HCT116 (cell line): ENCODE measurements at regions not wholly inside any gene's neighbourhood (a gene's known extent, or its start where the extent isn't known, plus 50 kb on each side); places are given as distances from the start of the nearest gene placed in this dataset.

Experiments used
- ATAC-seq: fragments of 200-7000 bp; cut with Tn5 transposase; 2 replicates; pipeline ENCODE4 v1.9.1; 2020; ENCODE audit warnings: mild to moderate bottlenecking, moderate library complexity
- BruUV-seq: library from RNA; stranded (reverse); fragments of 400-500 nt; replicated peaks from 2 replicates; lab custom pipeline; 2021; lab: Mats Ljungman, UMichigan
- CTCF ChIA-PET: fragments of 300-600 bp; sonication (Branson Sonifier 250); formaldehyde crosslinking; loops from one replicate; lab custom pipeline; 2021; ENCODE audit warnings: antibody characterized with exemption; lab: Charles Lee
- POLR2A ChIA-PET: fragments of 300-600, 350-600 bp; sonication (Branson Sonifier 250); formaldehyde crosslinking; loops from one replicate; lab custom pipeline; 2021; ENCODE audit warnings: antibody characterized with exemption; lab: Charles Lee
- RAD21 ChIA-PET, 2 experiments: fragments of 300-600 bp; sonication (Branson Sonifier 250); formaldehyde crosslinking; loops; one replicate each; lab custom pipeline; 2023; ENCODE audit warnings: low total read pairs in 2 of 2; ENCODE audit not compliant: uncharacterized antibody in 2 of 2, unreplicated experiment in 2 of 2, low non-redundant PET in 1 of 2; lab: Charles Lee
- DNase-seq: peaks from one replicate; pipeline ENCODE4 v3.0.0-alpha.2; 2010; ENCODE audit warnings: low read depth, low spot score
- H2AFZ ChIP-seq: fragments of 200-600 bp; shearing (Covaris generic), sonication (generic); 2 replicates; pipeline ENCODE4 v1.6.1; 2017; ENCODE audit warnings: low read depth, mixed run types, mixed read lengths, antibody characterized with exemption, low read length; ENCODE audit not compliant: poor library complexity, severe bottlenecking
- H3K27ac ChIP-seq: 2 replicates; pipeline ENCODE4 v1.5.1; 2012; ENCODE audit warnings: low read depth, low read length
- H3K27me3 ChIP-seq: fragments of 200-600 bp; sonication (generic); 2 replicates; pipeline ENCODE4 v1.6.1; 2016; ENCODE audit warnings: mixed run types, low read length, mixed read lengths; ENCODE audit not compliant: insufficient read depth
- H3K36me3 ChIP-seq, 2 experiments: fragments of 200-500 bp in 1 of 2; fragments of 200-600 bp in 1 of 2; sonication (Bioruptor generic) in 1 of 2; sonication (generic) in 1 of 2; 2 replicates each; pipeline versions ENCODE4 v1.5.1 to v1.6.1; 2014 to 2016; ENCODE audit warnings: low read length in 2 of 2, inconsistent platforms in 1 of 2, mixed read lengths in 1 of 2, mixed run types in 1 of 2; ENCODE audit not compliant: insufficient read depth in 2 of 2, control insufficient read depth in 1 of 2
- H3K4me1 ChIP-seq, 2 experiments: fragments of 200-600 bp in 1 of 2; sonication (generic) in 1 of 2; 2 replicates each; pipeline versions ENCODE4 v1.5.1 to v1.6.1; 2012 to 2017; ENCODE audit warnings: low read length in 2 of 2, inconsistent platforms in 1 of 2, mild to moderate bottlenecking in 1 of 2, mixed read lengths in 1 of 2, mixed run types in 1 of 2, moderate library complexity in 1 of 2; ENCODE audit not compliant: insufficient read depth in 2 of 2, control insufficient read depth in 1 of 2
- H3K4me2 ChIP-seq: fragments of 200-600 bp; sonication (generic); 2 replicates; pipeline ENCODE4 v1.6.1; 2017; ENCODE audit warnings: mixed run types, low read length, mixed read lengths
- H3K4me3 ChIP-seq, 2 experiments: fragments of 200-600 bp in 1 of 2; sonication (generic) in 1 of 2; replicated peaks in 1 of 2; 2 replicates each; pipeline ENCODE4 v1.5.1; 2011 to 2016; ENCODE audit warnings: low read length in 2 of 2, control low read depth in 1 of 2, low read depth in 1 of 2, mild to moderate bottlenecking in 1 of 2, mixed read lengths in 1 of 2, mixed run types in 1 of 2
- H3K79me2 ChIP-seq: fragments of 200-600 bp; sonication (generic); 2 replicates; pipeline ENCODE4 v1.6.1; 2017; ENCODE audit warnings: mild to moderate bottlenecking, mixed run types, low read length, moderate library complexity, mixed read lengths; ENCODE audit not compliant: insufficient read depth
- H3K9ac ChIP-seq: fragments of 200-600 bp; sonication (generic); 2 replicates; pipeline ENCODE4 v1.6.1; 2016; ENCODE audit warnings: low read length, mixed read lengths
- H3K9me2 ChIP-seq: fragments of 200-600 bp; sonication (generic), shearing (Covaris generic); 2 replicates; pipeline ENCODE4 v1.6.1; 2017; ENCODE audit warnings: mixed run types, mild to moderate bottlenecking, moderate library complexity; ENCODE audit not compliant: insufficient read depth
- H3K9me3 ChIP-seq, 2 experiments: fragments of 200-500 bp in 1 of 2; fragments of 200-600 bp in 1 of 2; sonication (Bioruptor generic) in 1 of 2; sonication (generic) in 1 of 2; 2 replicates each; pipeline ENCODE4 v1.6.1; 2014 to 2017; ENCODE audit warnings: low read length in 2 of 2, mixed read lengths in 2 of 2, inconsistent platforms in 1 of 2, low read depth in 1 of 2, mild to moderate bottlenecking in 1 of 2, mixed run types in 1 of 2, moderate library complexity in 1 of 2; ENCODE audit not compliant: control insufficient read depth in 1 of 2, insufficient read depth in 1 of 2
- H4K20me1 ChIP-seq: fragments of 200-600 bp; sonication (generic), shearing (Covaris generic); 2 replicates; pipeline ENCODE4 v1.6.1; 2017; ENCODE audit warnings: mixed run types, mild to moderate bottlenecking, moderate library complexity; ENCODE audit not compliant: insufficient read depth
- CBX3 ChIP-seq: IDR thresholded peaks from 2 replicates; pipeline ENCODE4 v1.6.1; 2012; ENCODE audit warnings: low read depth
- EGR1 ChIP-seq: IDR thresholded peaks from 2 replicates; pipeline ENCODE4 v1.6.1; 2012; ENCODE audit warnings: low read depth
- ELF1 ChIP-seq: IDR thresholded peaks from 2 replicates; pipeline ENCODE4 v1.6.1; 2012; ENCODE audit warnings: low read depth, borderline replicate concordance
- EZH2 ChIP-seq: fragments of 200-600 bp; sonication (generic); IDR thresholded peaks from 2 replicates; pipeline ENCODE4 v1.6.1; 2017; ENCODE audit warnings: antibody characterized with exemption, mixed run types
- EZH2phosphoT487 ChIP-seq: fragments of 200-600 bp; IDR thresholded peaks from 2 replicates; pipeline ENCODE4 v1.6.1; 2018; ENCODE audit warnings: antibody characterized with exemption, borderline replicate concordance
- FOSL1 ChIP-seq: IDR thresholded peaks from 2 replicates; pipeline ENCODE4 v1.6.1; 2012; ENCODE audit warnings: low read depth
- RAD21 ChIP-seq: IDR thresholded peaks from 2 replicates; pipeline ENCODE4 v1.6.1; 2012; ENCODE audit warnings: low read depth, mild to moderate bottlenecking
- SP1 ChIP-seq: IDR thresholded peaks from 2 replicates; pipeline ENCODE4 v1.6.1; 2012; ENCODE audit warnings: low read depth
- SRF ChIP-seq: IDR thresholded peaks from 2 replicates; pipeline ENCODE4 v1.6.1; 2012; ENCODE audit warnings: low read depth
- ZFX ChIP-seq: fragments of 450-650 bp; IDR thresholded peaks from 2 replicates; pipeline ENCODE4 v1.6.1; 2017
- intact Hi-C: fragments of 100-400 bp; cut with micrococcal nuclease; formaldehyde crosslinking; loops from 2 replicates; pipeline ENCODE4 v1.10.0; 2022
- TF ChIP-seq, protein P1 (sequence below): IDR thresholded peaks from 2 replicates; pipeline ENCODE4 v1.6.1; 2012; ENCODE audit warnings: low read depth
- TF ChIP-seq, protein P2 (sequence below): IDR thresholded peaks from 2 replicates; pipeline ENCODE4 v1.6.1; 2011; ENCODE audit warnings: mild to moderate bottlenecking, low read length, moderate library complexity; ENCODE audit not compliant: insufficient replicate concordance; ENCODE audit errors: extremely low read depth

DNA sequence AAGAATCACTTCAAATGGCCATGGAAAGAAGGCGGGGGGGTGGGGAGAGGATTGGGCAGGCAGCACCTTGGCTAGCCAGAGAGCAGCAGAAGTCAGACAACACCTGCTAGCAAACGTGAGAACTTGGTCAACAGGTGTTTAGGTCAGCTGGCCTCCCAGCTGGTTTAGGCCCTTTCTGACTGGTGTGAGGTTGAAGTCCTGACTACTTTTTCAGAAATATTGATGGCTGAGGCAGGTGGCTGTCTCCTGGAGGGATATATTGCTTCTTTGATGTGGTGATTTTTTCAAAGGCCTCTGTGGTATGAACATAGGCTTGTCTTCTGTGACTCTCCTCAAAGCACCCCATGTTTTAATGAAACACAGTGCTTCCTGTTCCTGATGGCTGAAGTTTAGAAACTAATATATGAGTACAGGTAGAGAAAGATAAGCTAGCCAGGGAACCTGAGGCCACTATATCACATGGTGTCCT is 238.2 kb upstream of the SSTR1 start:
- no TSS peak for BruUV-seq
- H3K9ac ChIP-seq: no peak overlapping the region
- DNase-seq: no peak
- ATAC-seq: no peak
- no peak overlapping the region for H3K4me2 ChIP-seq
- POLR2A ChIA-PET: no interaction called here
- no peak overlapping the region for H2AFZ ChIP-seq
- H3K4me3 ChIP-seq: no peak overlapping the region
- TF ChIP-seq, protein P1, sequence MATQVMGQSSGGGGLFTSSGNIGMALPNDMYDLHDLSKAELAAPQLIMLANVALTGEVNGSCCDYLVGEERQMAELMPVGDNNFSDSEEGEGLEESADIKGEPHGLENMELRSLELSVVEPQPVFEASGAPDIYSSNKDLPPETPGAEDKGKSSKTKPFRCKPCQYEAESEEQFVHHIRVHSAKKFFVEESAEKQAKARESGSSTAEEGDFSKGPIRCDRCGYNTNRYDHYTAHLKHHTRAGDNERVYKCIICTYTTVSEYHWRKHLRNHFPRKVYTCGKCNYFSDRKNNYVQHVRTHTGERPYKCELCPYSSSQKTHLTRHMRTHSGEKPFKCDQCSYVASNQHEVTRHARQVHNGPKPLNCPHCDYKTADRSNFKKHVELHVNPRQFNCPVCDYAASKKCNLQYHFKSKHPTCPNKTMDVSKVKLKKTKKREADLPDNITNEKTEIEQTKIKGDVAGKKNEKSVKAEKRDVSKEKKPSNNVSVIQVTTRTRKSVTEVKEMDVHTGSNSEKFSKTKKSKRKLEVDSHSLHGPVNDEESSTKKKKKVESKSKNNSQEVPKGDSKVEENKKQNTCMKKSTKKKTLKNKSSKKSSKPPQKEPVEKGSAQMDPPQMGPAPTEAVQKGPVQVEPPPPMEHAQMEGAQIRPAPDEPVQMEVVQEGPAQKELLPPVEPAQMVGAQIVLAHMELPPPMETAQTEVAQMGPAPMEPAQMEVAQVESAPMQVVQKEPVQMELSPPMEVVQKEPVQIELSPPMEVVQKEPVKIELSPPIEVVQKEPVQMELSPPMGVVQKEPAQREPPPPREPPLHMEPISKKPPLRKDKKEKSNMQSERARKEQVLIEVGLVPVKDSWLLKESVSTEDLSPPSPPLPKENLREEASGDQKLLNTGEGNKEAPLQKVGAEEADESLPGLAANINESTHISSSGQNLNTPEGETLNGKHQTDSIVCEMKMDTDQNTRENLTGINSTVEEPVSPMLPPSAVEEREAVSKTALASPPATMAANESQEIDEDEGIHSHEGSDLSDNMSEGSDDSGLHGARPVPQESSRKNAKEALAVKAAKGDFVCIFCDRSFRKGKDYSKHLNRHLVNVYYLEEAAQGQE: no peak
- TF ChIP-seq SP1 (no peak), EZH2 (no peak), ZFX (no peak), EGR1 (no peak)
- H3K27ac ChIP-seq: no peak overlapping the region
- intact Hi-C loops: no loop called here
- RAD21 ChIA-PET: no interaction called here
- no peaks in the 10 kb centered on the region for H3K4me1 ChIP-seq
- no peaks in the 10 kb centered on the region for H3K9me3 ChIP-seq
- no peaks in the 10 kb centered on the region for H3K36me3 ChIP-seq
- H4K20me1 ChIP-seq: no peaks in the 10 kb centered on the region
- CTCF ChIA-PET: no interaction called here
- no peaks in the 10 kb centered on the region for H3K27me3 ChIP-seq
- H3K79me2 ChIP-seq: no peaks in the 10 kb centered on the region
- H3K9me2 ChIP-seq: no peaks in the 10 kb centered on the region

DNA sequence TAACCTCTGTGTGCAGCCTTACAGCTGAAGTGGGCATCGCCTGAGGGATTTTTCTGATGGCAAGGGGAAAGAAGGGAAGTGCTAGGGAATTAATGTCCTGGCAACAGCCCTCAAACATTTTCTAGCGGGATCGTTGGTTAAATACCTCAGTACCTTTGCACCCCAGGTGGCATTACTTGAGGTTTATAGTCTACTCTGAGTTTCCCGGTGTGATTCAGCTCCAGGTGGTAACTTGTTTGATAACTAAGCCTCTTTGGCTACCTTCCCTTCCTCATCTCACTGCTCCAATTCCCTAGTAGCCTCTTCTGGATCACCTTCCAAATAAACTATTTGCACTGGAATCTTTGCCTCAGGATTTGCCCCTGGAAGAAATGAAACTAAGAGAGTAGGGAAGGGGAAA is 237.0 kb upstream of the SSTR1 start:
- Histone ChIP-seq H3K27ac (no peak overlapping the region), H3K36me3 (no peaks in the 10 kb centered on the region), H2AFZ (no peak overlapping the region), H3K4me1 (no peaks in the 10 kb centered on the region), H3K4me3 (no peak overlapping the region), H3K4me2 (no peak overlapping the region), H4K20me1 (no peaks in the 10 kb centered on the region), H3K79me2 (no peaks in the 10 kb centered on the region), H3K27me3 (no peaks in the 10 kb centered on the region), H3K9me2 (no peaks in the 10 kb centered on the region), H3K9ac (no peak overlapping the region), H3K9me3 (no peaks in the 10 kb centered on the region)
- no peak for DNase-seq
- intact Hi-C loops: no loop called here
- no TSS peak for BruUV-seq
- ChIA-PET CTCF (no interaction called here), RAD21 (no interaction called here), POLR2A (no interaction called here)
- no peak for ATAC-seq
- TF ChIP-seq ZFX (no peak), ELF1 (no peak), CBX3 (no peak), SRF (no peak), EZH2phosphoT487 (no peak), EZH2 (no peak), EGR1 (no peak), FOSL1 (no peak), RAD21 (no peak)
- TF ChIP-seq, protein P1: no peak
- TF ChIP-seq, protein P2, sequence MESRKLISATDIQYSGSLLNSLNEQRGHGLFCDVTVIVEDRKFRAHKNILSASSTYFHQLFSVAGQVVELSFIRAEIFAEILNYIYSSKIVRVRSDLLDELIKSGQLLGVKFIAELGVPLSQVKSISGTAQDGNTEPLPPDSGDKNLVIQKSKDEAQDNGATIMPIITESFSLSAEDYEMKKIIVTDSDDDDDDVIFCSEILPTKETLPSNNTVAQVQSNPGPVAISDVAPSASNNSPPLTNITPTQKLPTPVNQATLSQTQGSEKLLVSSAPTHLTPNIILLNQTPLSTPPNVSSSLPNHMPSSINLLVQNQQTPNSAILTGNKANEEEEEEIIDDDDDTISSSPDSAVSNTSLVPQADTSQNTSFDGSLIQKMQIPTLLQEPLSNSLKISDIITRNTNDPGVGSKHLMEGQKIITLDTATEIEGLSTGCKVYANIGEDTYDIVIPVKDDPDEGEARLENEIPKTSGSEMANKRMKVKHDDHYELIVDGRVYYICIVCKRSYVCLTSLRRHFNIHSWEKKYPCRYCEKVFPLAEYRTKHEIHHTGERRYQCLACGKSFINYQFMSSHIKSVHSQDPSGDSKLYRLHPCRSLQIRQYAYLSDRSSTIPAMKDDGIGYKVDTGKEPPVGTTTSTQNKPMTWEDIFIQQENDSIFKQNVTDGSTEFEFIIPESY: no peak
